Testis (tissue), 2 donors: ENCODE measurements at regions not wholly inside any gene's neighbourhood (a gene's known extent, or its start where the extent isn't known, plus 50 kb on each side); places are given as distances from the start of the nearest gene placed in this dataset.

Source experiments
- CTCF ChIP-seq, 3 experiments: fragments of 450-650 bp in 2 of 3; fragments of 200-600 bp in 1 of 3; sonication (generic) in 1 of 3; IDR thresholded peaks; one replicate each; pipeline ENCODE4 v1.5.1; 2016 to 2019; ENCODE audit warnings: antibody characterized with exemption in 3 of 3, mild to moderate bottlenecking in 2 of 3, moderate library complexity in 1 of 3
- POLR2A ChIP-seq: fragments of 450-650 bp; IDR thresholded peaks from one replicate; pipeline ENCODE4 v1.6.1; 2017; ENCODE audit warnings: antibody characterized with exemption, mild to moderate bottlenecking, moderate library complexity

DNA sequence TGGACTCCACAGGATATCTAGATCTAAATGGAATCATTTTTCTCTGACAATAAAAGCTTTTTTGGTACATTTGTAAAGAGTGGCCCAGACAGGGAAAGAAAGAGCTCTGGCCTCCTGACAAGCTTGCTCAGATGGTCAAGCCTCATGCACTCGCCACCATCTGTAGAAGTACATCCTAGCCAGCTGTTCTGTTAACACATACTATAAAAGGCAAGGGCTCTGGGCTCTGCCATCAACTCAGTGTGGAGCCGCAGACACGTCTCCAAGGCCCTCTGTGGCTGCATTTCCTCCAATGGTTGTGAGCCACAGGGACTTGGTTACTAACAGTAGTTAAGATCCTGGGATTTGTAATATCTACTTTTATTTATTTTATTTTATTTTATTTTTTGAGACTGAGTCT is 70.8 kb upstream of the KDM7A start:
- TF ChIP-seq CTCF (IDR thresholded peaks at IDR 0.05) = no peak
- TF ChIP-seq POLR2A = no peak
